ENCODE measurements at regions not wholly inside any gene's neighbourhood (a gene's known extent, or its start where the extent isn't known, plus 50 kb on each side); places are given as distances from the start of the nearest gene placed in this dataset.
A peak's percentile ranks its signal among the peaks of the same experiment; 100 is the strongest.

- TF ChIP-seq CTCF (conservative IDR thresholded peaks at IDR 0.05; ENCODE audit: low read length), result no peak
- no peak for DNase-seq (ENCODE audit: low read depth)
- H3K4me3 ChIP-seq (ENCODE audit: low read length), result no peak overlapping the region
These were observed 97.9 kb downstream of the CPZ start for GRCh38 chr4:8690216-8691150.

GRCh38 chr4:8689741-8690140 lies 97.2 kb downstream of the CPZ start:
- no peak overlapping the region for H3K4me3 ChIP-seq (ENCODE audit: low read length)
- DNase-seq (ENCODE audit: low read depth), result no peak
- TF ChIP-seq CTCF (conservative IDR thresholded peaks at IDR 0.05; ENCODE audit: low read length), result no peak

GRCh38 chr4:8688908-8689445 lies 96.4 kb downstream of the CPZ start:
- no peak for TF ChIP-seq CTCF (conservative IDR thresholded peaks at IDR 0.05; ENCODE audit: low read length)
- H3K4me3 ChIP-seq (ENCODE audit: low read length), result no peak overlapping the region
- DNase-seq (ENCODE audit: low read depth), result no peak

- no peak overlapping the region for H3K4me3 ChIP-seq (ENCODE audit: low read length)
- TF ChIP-seq CTCF (conservative IDR thresholded peaks at IDR 0.05; ENCODE audit: low read length), result peak; percentile 49
- no peak for DNase-seq (ENCODE audit: low read depth)
These were observed 95.7 kb downstream of the CPZ start for GRCh38 chr4:8688041-8688907.

GRCh38 chr4:8687083-8687482 lies 94.5 kb downstream of the CPZ start:
- TF ChIP-seq CTCF (conservative IDR thresholded peaks at IDR 0.05; ENCODE audit: low read length), result no peak
- DNase-seq (ENCODE audit: low read depth), result no peak
- H3K4me3 ChIP-seq (ENCODE audit: low read length), result no peak overlapping the region

GRCh38 chr4:8685831-8686230 lies 93.3 kb downstream of the CPZ start:
- no peak for TF ChIP-seq CTCF (conservative IDR thresholded peaks at IDR 0.05; ENCODE audit: low read length)
- no peak for DNase-seq (ENCODE audit: low read depth)
- H3K4me3 ChIP-seq (ENCODE audit: low read length), result no peak overlapping the region
